ENCODE measurements at regions not wholly inside any gene's neighbourhood (a gene's known extent, or its start where the extent isn't known, plus 50 kb on each side); places are given as distances from the start of the nearest gene placed in this dataset.

- POLR2A ChIA-PET = no interaction called here
- ATAC-seq (ENCODE audit: low read depth) = no peak
- Mint-ChIP-seq H3K9me3 (no peaks in the 10 kb centered on the region), H3K4me1 (no peaks in the 10 kb centered on the region), H3K27me3 (no peaks in the 10 kb centered on the region), H3K36me3 (no peaks in the 10 kb centered on the region), H3K4me3 (no peak overlapping the region), H3K27ac (no peak overlapping the region)
- no peak for DNase-seq
Measured at GRCh38 chr11:70486731-70487130, 88.4 kb downstream of the CTTN start.

- no peaks in the 10 kb centered on the region for H3K9me3 Mint-ChIP-seq
- no peak for ATAC-seq (ENCODE audit: low read depth)
- H3K4me3 Mint-ChIP-seq = no peak overlapping the region
- H3K27ac Mint-ChIP-seq = no peak overlapping the region
- H3K4me1 Mint-ChIP-seq = no peaks in the 10 kb centered on the region
- DNase-seq = no peak
- no peaks in the 10 kb centered on the region for H3K27me3 Mint-ChIP-seq
- POLR2A ChIA-PET = no interaction called here
- H3K36me3 Mint-ChIP-seq = no peaks in the 10 kb centered on the region
Measured at GRCh38 chr11:70487160-70487559, 88.8 kb downstream of the CTTN start.

- H3K4me3 Mint-ChIP-seq = no peak overlapping the region
- H3K9me3 Mint-ChIP-seq = no peaks in the 10 kb centered on the region
- H3K4me1 Mint-ChIP-seq = no peaks in the 10 kb centered on the region
- no peak overlapping the region for H3K27ac Mint-ChIP-seq
- POLR2A ChIA-PET = no interaction called here
- H3K27me3 Mint-ChIP-seq = no peaks in the 10 kb centered on the region
- DNase-seq (no peak), ATAC-seq (ENCODE audit: low read depth) (no peak)
- H3K36me3 Mint-ChIP-seq = no peaks in the 10 kb centered on the region
Measured at GRCh38 chr11:70487756-70488155, 89.4 kb downstream of the CTTN start.

DNA sequence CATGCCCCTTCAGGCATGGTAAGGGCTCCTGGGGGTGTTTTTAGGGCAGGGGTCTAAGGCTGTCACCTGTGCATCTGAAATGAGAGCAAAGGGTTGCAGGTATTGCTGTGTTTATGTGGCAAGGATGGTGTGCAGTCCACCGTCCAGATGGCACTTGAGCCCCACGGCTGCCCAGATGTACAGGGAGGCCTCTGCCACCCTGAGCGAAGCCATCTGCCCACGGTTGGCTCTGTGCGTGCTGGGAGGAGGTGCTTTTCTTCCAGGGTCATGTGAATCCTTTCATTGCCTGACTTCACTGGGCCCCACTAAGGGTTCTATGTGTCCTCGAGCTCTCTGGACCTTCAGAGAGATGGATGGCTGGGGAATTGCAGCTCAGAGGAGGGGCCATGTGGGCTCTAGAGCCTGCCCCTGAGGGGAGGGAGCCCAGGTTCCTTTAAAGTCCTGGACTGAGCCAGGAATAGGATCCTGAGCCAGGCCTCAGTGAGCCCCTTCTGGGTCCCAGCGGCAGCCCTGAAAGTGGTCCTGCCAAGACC lies 89.9 kb downstream of the CTTN start:
- POLR2A ChIA-PET = no interaction called here
- ATAC-seq (ENCODE audit: low read depth) (no peak), DNase-seq (no peak)
- Mint-ChIP-seq H3K27ac (no peak overlapping the region), H3K4me1 (no peaks in the 10 kb centered on the region), H3K36me3 (no peaks in the 10 kb centered on the region), H3K4me3 (no peak overlapping the region), H3K9me3 (no peaks in the 10 kb centered on the region), H3K27me3 (no peaks in the 10 kb centered on the region)

- no peaks in the 10 kb centered on the region for H3K9me3 Mint-ChIP-seq
- H3K4me3 Mint-ChIP-seq = no peak overlapping the region
- no peak overlapping the region for H3K27ac Mint-ChIP-seq
- H3K27me3 Mint-ChIP-seq = no peaks in the 10 kb centered on the region
- DNase-seq (no peak), ATAC-seq (ENCODE audit: low read depth) (no peak)
- POLR2A ChIA-PET = no interaction called here
- H3K4me1 Mint-ChIP-seq = no peaks in the 10 kb centered on the region
- H3K36me3 Mint-ChIP-seq = no peaks in the 10 kb centered on the region
Measured at GRCh38 chr11:70489276-70489675, 90.9 kb downstream of the CTTN start.

GRCh38 chr11:70490208-70490607 lies 91.9 kb downstream of the CTTN start:
- POLR2A ChIA-PET = no interaction called here
- Mint-ChIP-seq H3K27me3 (no peaks in the 10 kb centered on the region), H3K9me3 (no peaks in the 10 kb centered on the region), H3K4me1 (no peaks in the 10 kb centered on the region), H3K4me3 (no peak overlapping the region), H3K27ac (no peak overlapping the region), H3K36me3 (no peaks in the 10 kb centered on the region)
- DNase-seq (no peak), ATAC-seq (ENCODE audit: low read depth) (no peak)

DNA sequence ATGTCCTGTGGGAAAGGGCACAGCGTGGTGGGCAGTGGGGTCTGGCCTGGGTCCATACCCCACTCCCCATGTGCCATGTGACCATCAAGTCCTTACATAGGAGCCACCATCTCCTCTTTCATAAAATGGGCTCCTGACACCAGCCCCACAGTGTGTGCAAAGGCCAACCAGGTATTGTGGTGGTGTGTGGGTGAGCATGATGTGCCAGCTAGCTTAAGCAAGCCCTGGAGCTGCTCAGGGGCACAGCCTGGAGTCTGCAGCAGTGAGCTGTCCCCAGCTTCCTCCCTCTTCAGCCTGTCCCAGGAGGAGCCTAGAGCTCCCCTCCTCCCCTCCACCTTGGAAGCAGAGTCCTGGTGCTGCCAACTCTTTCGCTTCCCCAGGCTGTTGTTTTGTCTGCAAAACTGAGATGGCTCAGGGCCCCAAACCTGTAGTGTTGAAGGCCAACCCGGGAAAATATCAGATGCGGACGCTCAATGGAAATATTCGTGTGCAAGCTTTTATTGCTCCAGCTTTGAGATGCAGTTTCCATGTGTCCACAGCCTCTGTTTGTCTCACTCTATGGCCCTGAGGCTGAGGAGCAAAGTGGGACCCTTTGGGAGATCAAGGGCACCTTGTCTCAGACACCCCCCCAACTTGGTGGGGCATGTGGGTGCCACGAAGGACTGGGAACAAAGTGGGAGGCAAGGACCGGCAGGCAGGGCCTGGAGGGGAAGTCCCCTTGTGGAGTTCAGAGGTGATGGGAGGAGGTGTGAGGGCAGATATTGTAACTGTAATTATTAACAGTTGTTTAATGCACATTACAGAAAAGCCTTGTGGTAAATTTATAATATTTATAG lies 92.6 kb downstream of the CTTN start:
- no peak for DNase-seq
- Mint-ChIP-seq H3K4me1 (no peaks in the 10 kb centered on the region), H3K9me3 (no peaks in the 10 kb centered on the region), H3K27me3 (no peaks in the 10 kb centered on the region), H3K4me3 (no peak overlapping the region), H3K27ac (no peak overlapping the region), H3K36me3 (no peaks in the 10 kb centered on the region)
- no peak for ATAC-seq (ENCODE audit: low read depth)
- POLR2A ChIA-PET = no interaction called here

GRCh38 chr11:70491696-70492472 lies 93.6 kb downstream of the CTTN start:
- ATAC-seq (ENCODE audit: low read depth) (no peak), DNase-seq (no peak)
- H3K4me1 Mint-ChIP-seq = no peaks in the 10 kb centered on the region
- POLR2A ChIA-PET = interaction anchor here (0.7 kb wide), 1 partner anchor 300 kb away, joined by 3 read pairs; no protein-coding TSS in a partner anchor
- H3K27me3 Mint-ChIP-seq = no peaks in the 10 kb centered on the region
- H3K27ac Mint-ChIP-seq = no peak overlapping the region
- no peak overlapping the region for H3K4me3 Mint-ChIP-seq
- H3K36me3 Mint-ChIP-seq = no peaks in the 10 kb centered on the region
- H3K9me3 Mint-ChIP-seq = no peaks in the 10 kb centered on the region

DNA sequence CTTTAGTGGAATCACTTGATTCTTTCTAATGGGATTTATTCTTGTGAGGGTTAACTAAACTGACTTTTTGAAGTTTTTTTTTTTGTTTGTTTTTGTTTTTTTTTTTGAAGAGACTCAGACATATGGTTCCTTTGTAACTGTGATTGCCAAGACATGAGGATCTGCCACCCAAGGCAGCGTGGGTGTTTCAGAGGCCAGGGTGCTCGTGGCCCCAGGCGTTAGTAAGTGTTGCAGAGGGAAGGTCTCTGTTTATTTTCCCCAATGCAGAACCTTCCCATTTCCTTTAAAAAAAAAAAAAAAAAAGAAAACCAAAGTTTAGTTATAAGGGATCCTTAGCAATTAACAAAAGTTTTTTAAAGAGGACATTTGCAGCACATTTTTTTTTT lies 94.8 kb downstream of the CTTN start:
- Mint-ChIP-seq H3K27me3 (no peaks in the 10 kb centered on the region), H3K36me3 (no peaks in the 10 kb centered on the region), H3K9me3 (no peaks in the 10 kb centered on the region), H3K4me1 (no peaks in the 10 kb centered on the region), H3K27ac (no peak overlapping the region), H3K4me3 (no peak overlapping the region)
- ATAC-seq (ENCODE audit: low read depth) = no peak
- POLR2A ChIA-PET = no interaction called here
- no peak for DNase-seq

GRCh38 chr11:70493891-70494290 lies 95.6 kb downstream of the CTTN start:
- ATAC-seq (ENCODE audit: low read depth) (no peak), DNase-seq (no peak)
- Mint-ChIP-seq H3K36me3 (no peaks in the 10 kb centered on the region), H3K4me3 (no peak overlapping the region), H3K27me3 (no peaks in the 10 kb centered on the region), H3K4me1 (no peaks in the 10 kb centered on the region), H3K9me3 (no peaks in the 10 kb centered on the region), H3K27ac (no peak overlapping the region)
- POLR2A ChIA-PET = no interaction called here

DNA sequence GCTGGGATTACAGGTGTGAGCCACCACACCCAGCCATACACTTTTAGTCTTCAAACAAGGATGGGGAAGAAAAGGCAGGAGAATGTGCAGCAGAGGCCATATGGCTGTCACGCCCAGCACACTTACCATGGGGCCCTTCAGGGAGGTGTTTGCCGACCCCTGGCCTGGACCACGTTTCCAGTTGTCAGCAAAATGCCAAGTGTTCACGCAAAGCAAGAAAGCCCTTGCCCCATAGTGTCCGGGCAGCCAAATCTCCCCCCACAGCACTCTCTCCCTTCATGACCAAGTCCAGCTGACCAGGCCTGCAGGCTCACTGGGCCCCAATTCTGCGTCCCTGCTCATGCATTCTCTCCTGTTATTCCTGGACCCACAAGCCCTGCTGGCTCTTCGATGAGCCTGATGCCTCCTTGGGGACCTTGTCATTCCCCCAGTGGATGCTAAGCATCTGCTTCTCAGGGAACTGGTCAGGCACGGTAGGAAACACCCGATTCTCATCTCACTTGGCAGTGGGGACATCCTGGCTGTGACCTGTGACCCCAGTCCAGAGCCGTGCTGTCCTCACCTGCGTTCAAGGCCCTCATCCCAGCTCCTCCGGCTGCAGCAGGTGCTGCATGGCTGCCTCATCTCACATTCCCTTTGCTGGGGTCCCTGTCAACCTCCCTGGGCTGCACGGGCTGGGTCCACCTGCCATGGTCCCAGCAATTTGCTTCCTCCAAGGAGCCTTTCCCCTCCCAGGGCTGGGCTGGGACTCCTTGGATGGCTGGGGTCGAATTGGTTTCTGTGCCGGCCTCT lies 96.4 kb downstream of the CTTN start:
- no peaks in the 10 kb centered on the region for H3K27me3 Mint-ChIP-seq
- ATAC-seq (ENCODE audit: low read depth) = no peak
- no peaks in the 10 kb centered on the region for H3K9me3 Mint-ChIP-seq
- POLR2A ChIA-PET = no interaction called here
- no peaks in the 10 kb centered on the region for H3K4me1 Mint-ChIP-seq
- no peak overlapping the region for H3K27ac Mint-ChIP-seq
- H3K36me3 Mint-ChIP-seq = no peaks in the 10 kb centered on the region
- no peak overlapping the region for H3K4me3 Mint-ChIP-seq
- no peak for DNase-seq

- Mint-ChIP-seq H3K36me3 (no peaks in the 10 kb centered on the region), H3K4me1 (no peaks in the 10 kb centered on the region), H3K27me3 (no peaks in the 10 kb centered on the region), H3K4me3 (no peak overlapping the region), H3K27ac (no peak overlapping the region), H3K9me3 (no peaks in the 10 kb centered on the region)
- ATAC-seq (ENCODE audit: low read depth) (no peak), DNase-seq (no peak)
- POLR2A ChIA-PET = no interaction called here
Measured at GRCh38 chr11:70495351-70496310, 97.3 kb downstream of the CTTN start.

Data from activated naive CD8-positive, alpha-beta T cell treated with anti-CD3 and anti-CD28 coated beads, Interleukin-2, amount 10 ng/mL, durations not matched to agents 7 days and 5 days (primary cell).